Neuronal stem cell (in vitro differentiated cells): ENCODE measurements at regions not wholly inside any gene's neighbourhood (a gene's known extent, or its start where the extent isn't known, plus 50 kb on each side); places are given as distances from the start of the nearest gene placed in this dataset.

Source experiments
- DNase-seq: peaks from one replicate; pipeline ENCODE4 v3.0.0-alpha.2; 2013; ENCODE audit warnings: low spot score
- H2AFZ ChIP-seq: one replicate; pipeline ENCODE4 v1.6.1; 2013; ENCODE audit warnings: mild to moderate bottlenecking, low read length, inconsistent platforms
- H2AK5ac ChIP-seq: 2 replicates; pipeline ENCODE4 v1.6.1; 2013; ENCODE audit warnings: low read depth, mild to moderate bottlenecking, inconsistent platforms, low read length, moderate library complexity, mixed read lengths
- H2BK120ac ChIP-seq: 2 replicates; pipeline ENCODE4 v1.6.1; 2013; ENCODE audit warnings: low read depth, mild to moderate bottlenecking, inconsistent platforms, low read length, moderate library complexity, mixed read lengths
- H2BK12ac ChIP-seq: one replicate; pipeline ENCODE4 v1.6.1; 2013; ENCODE audit warnings: low read length, inconsistent platforms
- H2BK15ac ChIP-seq: 2 replicates; pipeline ENCODE4 v1.6.1; 2013; ENCODE audit warnings: mild to moderate bottlenecking, low read length, inconsistent platforms, mixed read lengths
- H2BK5ac ChIP-seq: one replicate; pipeline ENCODE4 v1.6.1; 2013; ENCODE audit warnings: inconsistent platforms, mild to moderate bottlenecking, low read length, moderate library complexity
- H3K14ac ChIP-seq: one replicate; pipeline ENCODE4 v1.6.1; 2013; ENCODE audit warnings: low read length, inconsistent platforms
- H3K18ac ChIP-seq: 2 replicates; pipeline ENCODE4 v1.6.1; 2013; ENCODE audit warnings: low read length, inconsistent platforms
- H3K23ac ChIP-seq: 2 replicates; pipeline ENCODE4 v1.6.1; 2013; ENCODE audit warnings: low read depth, mild to moderate bottlenecking, mixed read lengths, low read length, inconsistent platforms; ENCODE audit not compliant: poor library complexity
- H3K27ac ChIP-seq: replicated peaks from 3 replicates; pipeline ENCODE4 v1.5.1; 2013; ENCODE audit warnings: low read length, inconsistent platforms
- H3K27me3 ChIP-seq, 3 experiments: 2 replicates each; pipeline ENCODE4 v1.6.1; 2013; ENCODE audit warnings: low read length in 3 of 3, mild to moderate bottlenecking in 2 of 3, inconsistent platforms in 1 of 3, low read depth in 1 of 3, mixed read lengths in 1 of 3, moderate library complexity in 1 of 3; ENCODE audit not compliant: control insufficient read depth in 3 of 3, insufficient read depth in 3 of 3
- H3K36me3 ChIP-seq, 2 donors: replicated peaks in 1 of 2; 2 replicates each; pipeline ENCODE4 v1.6.1; 2013; ENCODE audit warnings: low read length in 2 of 2; ENCODE audit not compliant: control insufficient read depth in 2 of 2, insufficient read depth in 2 of 2
- H3K4ac ChIP-seq: 2 replicates; pipeline ENCODE4 v1.6.1; 2013; ENCODE audit warnings: inconsistent platforms, mild to moderate bottlenecking, low read length, moderate library complexity
- H3K4me1 ChIP-seq, 2 donors: 1 replicate in 1 of 2; 2 replicates in 1 of 2; pipeline ENCODE4 v1.6.1; 2013; ENCODE audit warnings: low read length in 2 of 2, low read depth in 1 of 2; ENCODE audit not compliant: control insufficient read depth in 2 of 2, insufficient read depth in 1 of 2
- H3K4me2 ChIP-seq: one replicate; pipeline ENCODE4 v1.6.1; 2013; ENCODE audit warnings: mild to moderate bottlenecking, low read length, inconsistent platforms; ENCODE audit not compliant: insufficient read depth, poor library complexity, severe bottlenecking
- H3K4me3 ChIP-seq, 2 donors: 2 replicates each; pipeline ENCODE4 v1.5.1; 2013; ENCODE audit warnings: low read length in 2 of 2, mild to moderate bottlenecking in 2 of 2, inconsistent platforms in 1 of 2, moderate library complexity in 1 of 2
- H3K79me1 ChIP-seq: one replicate; pipeline ENCODE4 v1.6.1; 2013; ENCODE audit warnings: low read depth, mild to moderate bottlenecking, inconsistent platforms, low read length, moderate library complexity
- H3K9ac ChIP-seq: one replicate; pipeline ENCODE4 v1.6.1; 2013; ENCODE audit warnings: mild to moderate bottlenecking, low read depth, low read length, inconsistent platforms; ENCODE audit not compliant: poor library complexity
- H3K9me3 ChIP-seq, 2 donors: replicated peaks in 1 of 2; 2 replicates each; pipeline versions ENCODE3 to v1.6.1; 2013; ENCODE audit warnings: low read length in 2 of 2, mild to moderate bottlenecking in 2 of 2, inconsistent platforms in 1 of 2, low read depth in 1 of 2, mixed read lengths in 1 of 2, moderate library complexity in 1 of 2; ENCODE audit not compliant: control insufficient read depth in 2 of 2, insufficient read depth in 1 of 2
- H4K8ac ChIP-seq: one replicate; pipeline ENCODE4 v1.6.1; 2013; ENCODE audit warnings: low read depth, mild to moderate bottlenecking, inconsistent platforms, low read length, moderate library complexity
- H4K91ac ChIP-seq: one replicate; pipeline ENCODE4 v1.6.1; 2013; ENCODE audit warnings: low read length, low read depth, mild to moderate bottlenecking, inconsistent platforms; ENCODE audit not compliant: poor library complexity
- WGBS, 2 donors: extraction: QIAGEN DNeasy Blood & Tissue Kit; methylation state at CpG; one replicate each; pipeline ENCODE4 v1.1.7; 2013; ENCODE audit warnings: missing lambda C conversion rate in 2 of 2, mixed read lengths in 1 of 2; ENCODE audit not compliant: insufficient read length in 2 of 2, insufficient replicate concordance in 1 of 2; ENCODE audit errors: extremely low coverage in 2 of 2; 5-methylcytosine and 5-hydroxymethylcytosine counted together

GRCh38 chr2:236749346-236749745 is 179.7 kb downstream of the ACKR3 start:
- WGBS, 2 donors = no CpG with 5 or more reads among the region's 4 CpGs
- no peak overlapping the region for H2BK120ac ChIP-seq
- no peak overlapping the region for H2AK5ac ChIP-seq
- H3K27me3 ChIP-seq = no peaks in the 10 kb centered on the region
- H2AFZ ChIP-seq = peak overlapping the region; percentile 10
- no peak overlapping the region for H2BK15ac ChIP-seq
- no peak overlapping the region for H2BK5ac ChIP-seq
- H3K4me2 ChIP-seq = no peak overlapping the region
- H3K36me3 ChIP-seq = no peaks in the 10 kb centered on the region
- H3K23ac ChIP-seq = no peak overlapping the region
- H3K14ac ChIP-seq = no peak overlapping the region
- no peak overlapping the region for H3K4me3 ChIP-seq
- H3K79me1 ChIP-seq = no peaks in the 10 kb centered on the region
- H4K91ac ChIP-seq = no peak overlapping the region
- no peak overlapping the region for H3K27ac ChIP-seq
- no peak overlapping the region for H3K4ac ChIP-seq
- no peak overlapping the region for H4K8ac ChIP-seq
- DNase-seq = no peak
- peaks cover 27 to 30% of the 10 kb centered on the region in 2 donors for H3K4me1 ChIP-seq
- no peak overlapping the region for H3K18ac ChIP-seq
- no peaks in the 10 kb centered on the region for H3K9me3 ChIP-seq
- no peak overlapping the region for H2BK12ac ChIP-seq
- no peak overlapping the region for H3K9ac ChIP-seq

- WGBS, 2 donors = no CpG with 5 or more reads among the region's 11 CpGs
- Histone ChIP-seq H3K36me3 (no peaks in the 10 kb centered on the region), H3K27ac (no peak overlapping the region), H3K23ac (no peak overlapping the region), H3K9me3 (no peaks in the 10 kb centered on the region), H3K4me2 (no peak overlapping the region), H2AFZ (no peak overlapping the region), H2BK12ac (no peak overlapping the region), H2BK5ac (no peak overlapping the region), H2BK15ac (no peak overlapping the region), H2AK5ac (no peak overlapping the region), H4K91ac (no peak overlapping the region), H3K79me1 (no peaks in the 10 kb centered on the region), H3K9ac (no peak overlapping the region), H3K4me1 (peaks cover 17 to 19% of the 10 kb centered on the region in 2 donors), H2BK120ac (no peak overlapping the region), H3K4ac (no peak overlapping the region), H3K27me3 (no peaks in the 10 kb centered on the region), H3K18ac (no peak overlapping the region), H4K8ac (no peak overlapping the region), H3K14ac (no peak overlapping the region), H3K4me3 (no peak overlapping the region)
- no peak for DNase-seq
These were observed 182.5 kb downstream of the ACKR3 start for GRCh38 chr2:236752096-236752495.

- Histone ChIP-seq H3K4ac (no peak overlapping the region), H3K36me3 (no peaks in the 10 kb centered on the region), H3K4me2 (no peak overlapping the region), H3K18ac (no peak overlapping the region), H4K8ac (no peak overlapping the region), H2BK12ac (no peak overlapping the region), H3K4me3 (no peak overlapping the region), H3K4me1 (peaks cover 16 to 19% of the 10 kb centered on the region in 2 donors), H3K79me1 (no peaks in the 10 kb centered on the region), H2AK5ac (no peak overlapping the region), H3K27ac (no peak overlapping the region), H2BK5ac (no peak overlapping the region), H2BK15ac (no peak overlapping the region), H2BK120ac (no peak overlapping the region), H3K9ac (no peak overlapping the region), H4K91ac (no peak overlapping the region), H3K23ac (no peak overlapping the region), H3K14ac (no peak overlapping the region), H3K9me3 (no peaks in the 10 kb centered on the region), H2AFZ (peak overlapping the region; percentile 1), H3K27me3 (no peaks in the 10 kb centered on the region)
- no CpG with 5 or more reads among the region's 5 CpGs for WGBS, 2 donors
- DNase-seq = peak; percentile 17
These were observed 184.1 kb downstream of the ACKR3 start for GRCh38 chr2:236753606-236754270.

GRCh38 chr2:236754271-236754944 is 184.8 kb downstream of the ACKR3 start:
- Histone ChIP-seq H4K8ac (no peak overlapping the region), H2BK12ac (no peak overlapping the region), H3K4ac (no peak overlapping the region), H3K18ac (no peak overlapping the region), H3K4me1 (peaks cover 14 to 18% of the 10 kb centered on the region in 2 donors), H3K79me1 (no peaks in the 10 kb centered on the region), H4K91ac (no peak overlapping the region), H2BK15ac (no peak overlapping the region), H3K23ac (no peak overlapping the region), H3K27me3 (no peaks in the 10 kb centered on the region), H3K9me3 (no peaks in the 10 kb centered on the region), H3K14ac (no peak overlapping the region), H3K27ac (no peak overlapping the region), H3K9ac (no peak overlapping the region), H3K4me3 (no peak overlapping the region), H3K36me3 (no peaks in the 10 kb centered on the region), H2AFZ (peak overlapping the region; percentile 1), H2BK120ac (no peak overlapping the region), H2BK5ac (no peak overlapping the region), H2AK5ac (no peak overlapping the region), H3K4me2 (no peak overlapping the region)
- no CpG with 5 or more reads among the region's 11 CpGs for WGBS, 2 donors
- DNase-seq = no peak
